Esophagus (tissue), 2 donors: ENCODE measurements at regions not wholly inside any gene's neighbourhood (a gene's known extent, or its start where the extent isn't known, plus 50 kb on each side); places are given as distances from the start of the nearest gene placed in this dataset.
"Not testable (repeated sequence)": the region's sequence is repeated elsewhere in the genome, so short reads cannot be mapped to it uniquely, and the experiment has no call there.

ENCODE experiments used
- H3K27ac ChIP-seq, 2 donors: one replicate each; pipeline ENCODE4 v1.5.1; 2013; ENCODE audit warnings: low read depth in 2 of 2, mild to moderate bottlenecking in 2 of 2, inconsistent platforms in 1 of 2, low read length in 1 of 2, moderate library complexity in 1 of 2
- H3K27me3 ChIP-seq, 2 donors: one replicate each; pipeline ENCODE4 v1.6.1; 2013; ENCODE audit warnings: low read length in 2 of 2, control low read depth in 1 of 2, mild to moderate bottlenecking in 1 of 2; ENCODE audit not compliant: insufficient read depth in 2 of 2, control insufficient read depth in 1 of 2
- H3K36me3 ChIP-seq, 2 donors: one replicate each; pipeline ENCODE4 v1.6.1; 2013; ENCODE audit warnings: low read length in 1 of 2; ENCODE audit not compliant: control insufficient read depth in 2 of 2, insufficient read depth in 2 of 2
- H3K4me1 ChIP-seq, 2 donors: one replicate each; pipeline ENCODE4 v1.6.1; 2013; ENCODE audit warnings: low read length in 1 of 2; ENCODE audit not compliant: control insufficient read depth in 2 of 2, insufficient read depth in 2 of 2
- H3K4me3 ChIP-seq, 2 donors: one replicate each; pipeline ENCODE4 v1.5.1; 2013; ENCODE audit warnings: low read length in 2 of 2, mild to moderate bottlenecking in 2 of 2, low read depth in 1 of 2, moderate library complexity in 1 of 2
- H3K9me3 ChIP-seq, 2 donors: one replicate each; pipeline ENCODE4 v1.6.1; 2013; ENCODE audit warnings: mild to moderate bottlenecking in 2 of 2, low read depth in 1 of 2, low read length in 1 of 2, moderate library complexity in 1 of 2; ENCODE audit not compliant: control insufficient read depth in 2 of 2, insufficient read depth in 1 of 2
- WGBS, 2 donors: extraction: QIAGEN DNeasy Blood & Tissue Kit; methylation state at CpG; one replicate each; pipeline ENCODE4 v1.1.7; 2013; 5-methylcytosine and 5-hydroxymethylcytosine counted together
- donor health status: healthy with polysubstance abuse.
- donor health status: Bipolar disorder and iron deficiency.

DNA sequence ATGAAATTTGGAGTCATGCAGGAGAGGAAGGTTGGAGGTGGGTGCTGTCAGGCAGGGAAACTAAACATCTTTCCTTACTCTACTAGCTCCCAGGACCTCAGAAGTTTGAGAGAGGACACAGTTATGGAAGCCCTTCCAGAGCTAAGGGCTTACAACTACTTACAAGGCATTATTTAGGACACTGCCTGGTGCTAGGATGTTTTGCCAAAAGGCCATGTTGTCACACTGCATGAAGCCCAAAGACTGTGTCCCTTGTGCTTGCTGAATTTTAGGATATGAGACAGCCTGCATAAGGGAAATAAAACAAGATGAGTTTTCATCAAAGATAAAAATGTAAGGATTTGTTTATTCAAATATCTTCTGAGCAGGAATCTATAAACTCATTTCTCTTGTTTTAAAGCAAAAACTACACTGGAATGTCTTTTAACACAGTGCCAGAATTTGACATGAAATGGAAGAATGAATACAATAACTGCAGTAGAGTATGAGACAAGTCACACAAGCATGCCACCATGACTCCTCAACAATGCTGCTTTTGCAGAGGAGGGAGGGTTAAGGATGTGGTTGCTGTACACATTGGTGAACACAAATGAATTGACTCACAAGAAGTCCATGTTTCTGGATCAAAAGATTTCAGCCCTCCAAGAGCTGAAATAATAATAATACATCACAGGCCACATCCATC, 258.4 kb downstream of the SPRY2 start:
- H3K4me1 ChIP-seq: peaks cover 0 to 3% of the 10 kb centered on the region in 2 donors
- no peak overlapping the region for H3K4me3 ChIP-seq
- no peaks in the 10 kb centered on the region for H3K27me3 ChIP-seq
- H3K9me3 ChIP-seq: no peaks in the 10 kb centered on the region
- H3K27ac ChIP-seq: no peak overlapping the region
- H3K36me3 ChIP-seq: no peaks in the 10 kb centered on the region

DNA sequence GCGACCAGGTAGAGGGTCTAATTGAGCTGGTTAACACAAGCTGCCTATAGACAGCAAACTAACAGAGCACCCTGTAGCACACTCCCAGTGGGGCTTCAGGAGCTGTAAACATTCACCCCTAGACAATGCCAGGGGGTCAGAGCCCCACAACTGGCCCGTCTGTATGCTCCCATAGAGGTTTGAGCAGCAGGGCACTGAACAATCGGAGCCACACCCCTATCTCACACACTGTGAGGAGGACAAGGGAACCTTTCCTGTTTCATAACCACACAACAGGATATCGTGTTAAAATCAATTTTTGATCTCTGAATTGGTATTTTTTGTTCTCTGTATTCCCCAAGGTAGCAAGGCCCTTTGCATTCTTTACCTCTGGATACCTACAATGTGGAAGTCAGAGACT, 266.1 kb downstream of the SPRY2 start:
- Histone ChIP-seq H3K27me3 (no peaks in the 10 kb centered on the region), H3K4me1 (no peaks in the 10 kb centered on the region), H3K27ac (no peak overlapping the region), H3K4me3 (no peak overlapping the region), H3K9me3 (no peaks in the 10 kb centered on the region), H3K36me3 (no peaks in the 10 kb centered on the region)
- WGBS, 2 donors: 82 to 87% methylated on average over 4 of the region's 4 CpGs

DNA sequence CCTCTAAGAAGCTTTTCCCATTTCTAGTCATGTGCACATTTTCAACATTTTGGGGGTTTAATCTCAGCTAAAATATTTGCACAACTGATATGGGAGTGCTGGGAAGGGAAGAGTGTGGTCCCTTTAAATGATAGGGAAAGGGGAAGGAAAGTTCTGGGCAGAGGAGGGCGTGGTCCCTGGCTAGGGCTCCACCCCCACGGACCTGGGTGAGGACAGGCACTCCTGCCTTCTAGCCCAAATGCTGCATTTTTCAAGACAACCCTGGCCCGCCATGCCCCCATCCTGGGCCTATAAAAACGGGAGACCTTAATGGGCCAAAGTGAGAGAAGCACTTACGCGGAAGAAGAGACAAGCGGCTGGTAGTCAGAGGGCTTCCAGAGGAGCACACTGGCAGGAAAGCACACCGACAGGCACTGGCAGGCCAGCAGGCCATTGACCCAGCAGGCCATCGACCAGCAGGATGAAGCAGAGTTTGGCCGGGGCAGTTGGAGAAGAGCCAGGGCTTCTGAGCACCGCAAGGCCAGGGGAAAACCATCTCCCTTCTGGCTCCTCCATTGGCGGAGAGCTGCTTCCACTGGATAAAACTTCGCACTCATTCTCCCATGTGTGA, 266.7 kb downstream of the SPRY2 start:
- Histone ChIP-seq H3K36me3 (no peaks in the 10 kb centered on the region), H3K9me3 (no peaks in the 10 kb centered on the region), H3K4me1 (no peaks in the 10 kb centered on the region), H3K4me3 (no peak overlapping the region), H3K27ac (no peak overlapping the region), H3K27me3 (no peaks in the 10 kb centered on the region)
- 91 to 92% methylated on average over 13 of the region's 13 CpGs for WGBS, 2 donors

DNA sequence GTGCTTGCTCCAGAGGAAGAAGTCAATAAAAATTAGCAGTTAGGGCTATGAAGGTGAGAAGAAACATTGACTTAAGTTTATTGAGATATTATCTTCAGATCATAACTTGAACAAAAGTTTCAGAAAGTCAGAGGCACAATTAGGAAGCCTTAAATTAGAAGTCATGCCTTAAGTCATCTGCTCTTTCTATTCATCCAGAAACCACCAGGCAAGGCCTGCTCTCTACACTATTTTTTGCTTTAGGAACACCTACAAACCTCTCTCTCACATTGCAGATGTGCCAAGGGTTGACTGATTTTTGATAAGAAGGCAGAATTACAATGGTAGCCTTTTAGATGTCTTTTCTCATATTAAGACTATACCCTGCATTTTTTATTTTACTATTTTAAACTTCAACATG, 268.7 kb downstream of the SPRY2 start:
- Histone ChIP-seq H3K27ac (no peak overlapping the region), H3K9me3 (no peaks in the 10 kb centered on the region), H3K27me3 (no peaks in the 10 kb centered on the region), H3K4me1 (no peaks in the 10 kb centered on the region), H3K36me3 (no peaks in the 10 kb centered on the region), H3K4me3 (no peak overlapping the region)

DNA sequence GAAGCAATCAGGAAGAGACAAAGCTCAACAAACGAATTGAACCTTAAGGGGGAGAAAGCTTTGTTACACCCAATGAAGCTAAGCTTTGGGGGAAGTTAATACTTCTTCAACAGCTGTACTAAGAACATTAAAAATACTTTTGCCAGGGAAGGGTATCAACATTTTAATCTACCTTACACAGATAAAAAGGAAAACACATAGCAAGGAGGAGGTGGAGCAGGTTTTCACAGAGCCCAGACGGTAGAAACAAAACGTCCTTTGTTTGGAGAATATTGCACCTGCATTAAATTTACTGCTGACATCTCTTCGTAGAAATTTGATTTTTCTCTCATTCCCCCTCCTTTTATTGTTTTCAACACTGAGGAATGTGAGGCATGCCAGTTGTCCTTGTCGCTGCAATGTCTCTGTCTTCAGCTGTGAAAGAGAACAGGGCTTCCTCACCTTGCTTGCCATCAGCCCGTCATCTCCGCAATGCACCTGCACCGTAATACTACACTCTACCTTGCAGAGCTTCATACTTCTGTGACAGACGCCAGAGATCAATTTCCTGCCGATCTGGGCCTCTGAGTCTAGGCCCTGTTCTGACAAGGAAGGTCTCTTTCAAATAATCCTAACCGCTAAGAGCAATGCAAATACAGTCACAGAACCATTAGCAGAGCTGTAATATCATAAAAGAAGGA, 270.8 kb downstream of the SPRY2 start:
- no peaks in the 10 kb centered on the region for H3K36me3 ChIP-seq
- H3K4me1 ChIP-seq: no peaks in the 10 kb centered on the region
- WGBS, 2 donors: 58 to 74% methylated on average over 11 of the region's 11 CpGs
- no peak overlapping the region for H3K4me3 ChIP-seq
- H3K9me3 ChIP-seq: no peaks in the 10 kb centered on the region
- no peaks in the 10 kb centered on the region for H3K27me3 ChIP-seq
- no peak overlapping the region for H3K27ac ChIP-seq

DNA sequence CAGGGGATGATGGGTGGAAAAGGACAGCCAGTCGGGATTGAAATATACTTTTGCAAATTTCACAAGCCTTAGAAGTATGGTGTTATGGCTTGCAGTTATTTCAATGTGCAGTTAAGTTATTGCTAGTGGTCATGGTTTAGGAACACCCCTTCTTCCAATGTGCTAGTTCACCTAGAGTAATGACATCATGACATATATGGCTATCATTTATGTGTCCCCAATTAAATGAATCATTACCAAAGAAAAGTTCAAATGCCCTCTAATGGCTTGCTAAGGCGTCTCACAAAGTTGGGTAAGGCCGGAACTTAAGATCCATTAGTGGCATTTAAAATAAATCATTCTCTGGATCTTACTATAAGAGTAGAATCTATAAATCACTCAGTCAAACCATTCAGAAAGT, 271.6 kb downstream of the SPRY2 start:
- Histone ChIP-seq H3K27me3 (no peaks in the 10 kb centered on the region), H3K4me3 (no peak overlapping the region), H3K27ac (no peak overlapping the region), H3K36me3 (no peaks in the 10 kb centered on the region), H3K4me1 (no peaks in the 10 kb centered on the region), H3K9me3 (no peaks in the 10 kb centered on the region)
- WGBS, 2 donors: 82 to 87% methylated on average over 3 of the region's 3 CpGs

DNA sequence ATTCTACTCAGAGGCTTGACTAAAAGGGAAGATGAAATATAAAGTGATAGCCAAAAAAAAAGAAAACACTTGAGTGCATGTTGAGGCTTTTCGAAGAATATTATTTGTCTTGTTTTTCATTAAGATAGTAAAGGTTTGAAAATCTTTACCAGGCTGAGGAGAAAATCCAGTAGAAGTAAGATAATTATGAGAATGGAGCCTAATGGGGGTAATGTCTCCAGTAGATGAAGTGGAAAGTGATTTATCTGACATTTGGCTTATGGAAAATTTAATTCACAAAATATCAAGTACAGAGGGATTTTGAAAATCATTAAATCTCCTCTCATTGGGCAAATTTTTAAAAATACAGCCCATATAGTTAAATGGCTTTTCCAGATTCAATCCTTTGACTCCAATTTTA, 274.9 kb downstream of the SPRY2 start:
- H3K36me3 ChIP-seq: no peaks in the 10 kb centered on the region
- no peak overlapping the region for H3K27ac ChIP-seq
- no peaks in the 10 kb centered on the region for H3K27me3 ChIP-seq
- H3K4me3 ChIP-seq: no peak overlapping the region
- no peaks in the 10 kb centered on the region for H3K4me1 ChIP-seq
- H3K9me3 ChIP-seq: no peaks in the 10 kb centered on the region
- 46 to 82% methylated on average over 1 of the region's 1 CpG for WGBS, 2 donors

DNA sequence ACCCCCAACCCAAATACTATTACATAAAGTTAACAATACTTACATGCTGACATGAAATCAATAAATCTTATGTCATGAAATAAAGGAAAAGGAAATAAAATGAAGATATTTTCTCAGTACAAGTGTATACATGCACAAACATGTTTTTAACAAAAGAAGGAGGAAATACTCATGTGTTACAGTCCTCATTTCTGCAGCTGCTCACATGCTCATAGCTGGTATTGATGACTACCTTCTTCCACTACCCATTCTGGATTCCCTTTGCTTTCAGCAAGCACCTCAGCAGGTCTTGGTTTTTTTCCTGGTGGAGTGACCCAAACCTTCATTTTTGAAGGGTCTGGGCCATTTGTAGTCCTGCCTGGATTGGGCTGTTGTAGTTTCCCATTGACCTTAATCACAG, 278.5 kb downstream of the SPRY2 start:
- not testable (repeated sequence) for H3K4me1 ChIP-seq, H3K27ac ChIP-seq, H3K27me3 ChIP-seq, H3K4me3 ChIP-seq, H3K9me3 ChIP-seq, H3K36me3 ChIP-seq

DNA sequence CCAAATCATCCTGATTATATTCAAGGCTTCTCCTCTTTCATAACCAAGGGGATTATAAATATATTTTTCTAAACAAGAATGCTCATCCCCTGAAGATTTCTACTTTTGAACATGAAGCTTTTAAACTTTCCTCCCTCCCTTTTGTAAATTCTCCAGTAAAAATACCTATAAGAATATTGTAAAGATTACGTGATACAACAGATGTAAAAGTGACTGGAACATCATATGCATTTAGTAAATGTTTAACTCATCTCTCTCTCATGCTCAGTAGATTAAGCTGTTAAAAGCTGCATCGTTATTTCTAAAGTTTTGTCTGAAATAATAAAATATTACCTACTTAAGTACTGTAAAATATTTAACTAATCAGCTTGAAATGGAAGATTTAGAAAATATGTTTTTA, 281.1 kb downstream of the SPRY2 start:
- Histone ChIP-seq H3K9me3 (no peaks in the 10 kb centered on the region), H3K27ac (no peak overlapping the region), H3K4me1 (no peaks in the 10 kb centered on the region), H3K4me3 (no peak overlapping the region), H3K36me3 (no peaks in the 10 kb centered on the region), H3K27me3 (no peaks in the 10 kb centered on the region)
- WGBS, 2 donors: 88 to 94% methylated on average over 2 of the region's 2 CpGs

DNA sequence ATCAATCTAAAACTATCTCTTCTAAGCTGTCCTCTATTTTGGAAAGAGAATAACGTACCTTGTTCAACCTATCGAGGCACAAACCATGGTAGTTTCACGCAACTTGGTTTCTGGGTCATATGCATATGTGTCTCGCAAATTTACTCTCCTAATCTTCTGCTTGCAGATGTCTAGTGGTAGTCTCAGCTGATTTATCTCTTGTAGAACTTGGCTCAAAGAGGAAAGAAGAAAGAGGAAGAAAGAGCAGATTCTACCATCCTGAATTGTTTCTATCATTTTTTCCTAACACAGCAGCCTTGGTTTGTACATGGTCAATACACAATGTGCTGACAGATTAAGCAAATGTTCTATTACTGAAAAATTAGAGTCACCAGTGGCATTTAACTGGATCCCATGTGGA, 282.3 kb downstream of the SPRY2 start:
- H3K27ac ChIP-seq: no peak overlapping the region
- H3K27me3 ChIP-seq: no peaks in the 10 kb centered on the region
- 80 to 91% methylated on average over 4 of the region's 4 CpGs for WGBS, 2 donors
- H3K9me3 ChIP-seq: no peaks in the 10 kb centered on the region
- H3K4me1 ChIP-seq: no peaks in the 10 kb centered on the region
- H3K36me3 ChIP-seq: no peaks in the 10 kb centered on the region
- H3K4me3 ChIP-seq: no peak overlapping the region
